GM18909 (cell line): ENCODE measurements at regions not wholly inside any gene's neighbourhood (a gene's known extent, or its start where the extent isn't known, plus 50 kb on each side); places are given as distances from the start of the nearest gene placed in this dataset.

Experiments
- ATAC-seq: cut with Tn5 transposase; IDR thresholded peaks from one replicate; pipeline ENCODE4 v1.9.1; 2021; ENCODE audit warnings: mild to moderate bottlenecking; ENCODE audit not compliant: unreplicated experiment, poor library complexity

DNA sequence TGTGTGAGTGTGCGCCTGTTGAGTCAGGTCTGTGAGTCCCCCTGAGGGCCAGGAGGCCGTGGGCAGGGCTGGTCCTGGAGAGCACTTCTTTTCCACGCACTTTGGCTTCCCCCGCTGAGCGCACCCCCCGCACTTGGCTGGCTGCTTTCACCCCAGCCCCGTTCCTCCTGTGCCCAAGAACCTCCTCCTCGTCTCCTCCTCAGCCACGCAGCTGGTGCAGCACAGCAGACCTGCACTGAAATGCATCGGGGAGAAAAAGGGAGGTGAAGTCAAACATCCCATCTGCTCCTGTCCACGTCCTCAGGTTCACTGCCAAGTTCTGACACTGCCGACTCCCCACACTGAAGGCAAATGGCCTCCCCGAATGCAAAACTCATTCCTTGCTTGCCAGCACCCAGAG lies 362.7 kb upstream of the SFSWAP start:
- no peak for ATAC-seq

DNA sequence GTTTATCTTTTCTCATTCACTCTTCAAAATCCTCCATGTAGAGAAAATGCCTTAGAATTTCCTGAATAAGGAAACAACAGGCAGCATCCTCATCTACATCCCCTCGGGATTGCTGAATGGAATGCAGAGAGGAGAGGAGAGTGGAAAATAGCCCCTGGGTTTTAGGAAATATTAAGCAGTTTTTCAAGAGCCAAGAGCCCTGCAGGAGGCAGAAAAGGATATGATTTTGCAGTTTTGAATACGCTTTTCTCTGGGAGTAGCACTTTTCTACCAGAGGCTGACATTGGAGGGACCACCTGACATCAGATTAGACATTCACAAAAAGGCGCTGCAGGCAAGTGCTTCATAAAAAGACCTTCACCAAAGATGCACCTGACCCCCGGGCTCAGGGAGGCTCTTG lies 362.2 kb upstream of the SFSWAP start:
- no peak for ATAC-seq

GRCh38 chr12:131349397-131350127 lies 361.3 kb upstream of the SFSWAP start:
- no peak for ATAC-seq

GRCh38 chr12:131350943-131351318 lies 360.0 kb upstream of the SFSWAP start:
- ATAC-seq: no peak

DNA sequence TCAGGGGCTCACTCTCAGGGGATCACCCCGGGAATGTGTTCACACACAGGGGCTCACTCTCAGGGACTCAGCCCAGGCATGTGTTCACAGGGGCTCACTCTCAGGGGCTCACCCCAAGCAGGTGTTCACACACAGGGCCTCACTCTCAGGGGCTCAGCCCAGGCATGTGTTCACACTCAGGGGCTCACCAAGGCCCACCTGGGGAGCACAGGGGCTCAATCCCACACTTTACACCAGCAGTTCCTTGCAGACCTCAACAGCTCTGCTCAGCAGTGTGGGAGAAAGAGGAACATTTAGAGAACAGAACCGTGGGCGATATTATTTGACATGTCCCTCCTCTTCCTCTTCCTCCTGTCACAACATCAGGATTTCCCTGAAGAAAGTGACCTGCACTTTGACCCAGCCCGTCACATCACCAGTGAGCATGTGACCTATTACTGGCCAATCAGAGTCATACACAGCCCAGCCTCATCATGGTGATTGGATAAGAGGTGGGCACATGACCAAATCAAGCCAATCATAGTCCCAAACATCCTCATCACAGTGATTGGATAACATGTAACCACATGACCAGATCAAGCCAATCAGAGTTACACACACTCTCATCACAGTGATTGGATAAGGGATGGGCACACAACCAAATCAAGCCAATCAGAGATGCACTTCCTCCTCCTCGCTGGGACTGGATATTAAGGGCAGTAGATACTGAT lies 359.4 kb upstream of the SFSWAP start:
- no peak for ATAC-seq

- no peak for ATAC-seq
These were observed 358.5 kb upstream of the SFSWAP start for GRCh38 chr12:131352296-131352900.

GRCh38 chr12:131353376-131353775 lies 357.5 kb upstream of the SFSWAP start:
- ATAC-seq: no peak

DNA sequence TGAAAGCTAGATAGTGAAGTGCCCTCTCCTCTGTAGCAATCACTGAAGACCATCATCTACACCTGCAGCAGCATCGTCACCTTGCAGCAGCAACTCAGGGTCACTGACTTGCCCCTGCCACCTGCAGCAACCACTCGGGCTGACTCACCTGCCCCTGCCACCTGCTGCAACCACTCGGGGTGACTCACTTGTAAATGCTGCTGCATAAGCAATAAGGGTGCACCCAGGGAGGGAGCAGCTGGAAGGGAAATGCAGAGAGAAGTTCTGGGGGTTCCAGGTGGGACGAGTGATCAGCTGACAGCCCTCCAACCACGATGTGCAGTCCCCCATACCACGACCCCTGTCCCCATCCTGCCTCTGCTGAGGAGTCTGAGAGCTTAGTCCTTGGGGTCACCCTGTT lies 357.1 kb upstream of the SFSWAP start:
- ATAC-seq: no peak

GRCh38 chr12:131355361-131356245 lies 355.3 kb upstream of the SFSWAP start:
- no peak for ATAC-seq

DNA sequence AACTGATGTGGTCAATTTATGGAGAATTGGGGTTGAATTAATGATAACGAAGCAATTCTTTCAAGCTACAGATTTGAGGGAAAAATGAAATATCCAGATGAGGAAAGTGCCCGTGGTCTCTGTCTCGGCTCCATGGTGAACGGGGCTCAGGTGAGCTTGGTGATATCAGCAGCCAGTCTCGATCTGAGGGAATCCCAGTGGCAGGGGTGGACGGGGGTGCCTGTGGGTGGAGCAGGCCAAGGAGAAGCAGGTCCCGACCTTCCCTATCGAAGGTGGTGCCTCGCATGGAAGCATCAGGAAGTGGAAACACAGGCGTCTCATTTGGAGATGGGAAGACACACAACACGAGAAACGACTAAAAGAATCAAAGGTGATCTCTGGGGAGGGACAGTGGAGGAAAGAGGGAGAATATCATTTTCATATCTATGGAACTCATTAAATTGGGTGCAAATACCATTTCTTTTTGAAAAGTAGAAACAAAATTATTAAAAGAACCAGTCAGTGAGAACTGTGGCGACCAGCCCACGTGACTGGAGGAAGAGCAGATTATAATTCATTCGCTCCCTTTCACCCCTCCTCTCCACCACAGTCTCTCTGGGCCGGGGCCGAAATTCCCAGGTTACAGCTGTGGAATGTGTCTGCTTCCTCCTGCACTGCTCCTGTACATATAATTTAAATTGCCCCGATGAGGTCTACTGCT lies 354.3 kb upstream of the SFSWAP start:
- ATAC-seq: no peak

DNA sequence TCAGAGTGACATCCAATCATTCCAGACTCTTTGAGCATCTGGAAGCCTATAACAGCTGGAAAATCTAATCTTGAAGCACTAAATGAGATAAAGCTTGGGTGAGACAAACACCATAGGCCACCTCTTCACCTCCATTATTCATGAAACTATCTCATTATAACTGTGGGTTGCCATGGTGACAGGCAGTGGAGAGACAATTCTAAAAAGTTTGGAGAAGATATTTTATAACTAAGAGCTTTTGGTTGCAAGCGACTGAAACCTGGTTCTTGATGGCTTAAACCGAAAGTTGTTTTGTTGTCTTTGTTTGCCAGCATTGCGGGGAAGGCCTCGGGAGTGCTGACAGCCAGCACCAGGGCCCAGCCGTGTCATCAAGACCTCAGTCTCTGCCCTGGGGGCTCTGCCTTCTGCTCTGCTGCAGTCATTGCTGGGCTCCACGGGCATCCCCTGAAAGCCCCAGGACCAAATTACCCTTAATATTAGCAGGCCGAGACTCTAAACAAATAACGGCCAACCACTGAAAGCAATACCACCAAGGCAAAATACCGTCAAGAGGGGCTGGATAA lies 353.6 kb upstream of the SFSWAP start:
- ATAC-seq: no peak

DNA sequence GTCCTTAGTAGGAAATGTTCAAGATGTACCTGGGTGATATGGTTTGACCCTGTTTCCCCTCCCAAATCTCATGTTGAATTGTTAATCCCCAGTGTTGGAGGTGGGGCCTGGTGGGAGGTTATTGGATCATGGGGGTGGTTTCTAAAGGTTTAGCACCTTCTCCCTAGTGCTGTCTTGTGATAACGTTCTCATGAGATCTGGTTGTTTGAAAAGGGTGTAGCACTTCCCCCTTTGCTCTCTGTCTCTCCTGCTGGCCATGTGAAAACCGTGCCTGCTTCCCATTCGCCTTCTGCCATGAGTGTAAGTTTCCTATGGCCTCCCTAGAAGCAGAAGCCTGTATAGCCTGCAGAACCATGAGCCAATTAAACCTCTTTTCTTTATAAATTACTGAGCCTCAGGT lies 353.0 kb upstream of the SFSWAP start:
- ATAC-seq: no peak

DNA sequence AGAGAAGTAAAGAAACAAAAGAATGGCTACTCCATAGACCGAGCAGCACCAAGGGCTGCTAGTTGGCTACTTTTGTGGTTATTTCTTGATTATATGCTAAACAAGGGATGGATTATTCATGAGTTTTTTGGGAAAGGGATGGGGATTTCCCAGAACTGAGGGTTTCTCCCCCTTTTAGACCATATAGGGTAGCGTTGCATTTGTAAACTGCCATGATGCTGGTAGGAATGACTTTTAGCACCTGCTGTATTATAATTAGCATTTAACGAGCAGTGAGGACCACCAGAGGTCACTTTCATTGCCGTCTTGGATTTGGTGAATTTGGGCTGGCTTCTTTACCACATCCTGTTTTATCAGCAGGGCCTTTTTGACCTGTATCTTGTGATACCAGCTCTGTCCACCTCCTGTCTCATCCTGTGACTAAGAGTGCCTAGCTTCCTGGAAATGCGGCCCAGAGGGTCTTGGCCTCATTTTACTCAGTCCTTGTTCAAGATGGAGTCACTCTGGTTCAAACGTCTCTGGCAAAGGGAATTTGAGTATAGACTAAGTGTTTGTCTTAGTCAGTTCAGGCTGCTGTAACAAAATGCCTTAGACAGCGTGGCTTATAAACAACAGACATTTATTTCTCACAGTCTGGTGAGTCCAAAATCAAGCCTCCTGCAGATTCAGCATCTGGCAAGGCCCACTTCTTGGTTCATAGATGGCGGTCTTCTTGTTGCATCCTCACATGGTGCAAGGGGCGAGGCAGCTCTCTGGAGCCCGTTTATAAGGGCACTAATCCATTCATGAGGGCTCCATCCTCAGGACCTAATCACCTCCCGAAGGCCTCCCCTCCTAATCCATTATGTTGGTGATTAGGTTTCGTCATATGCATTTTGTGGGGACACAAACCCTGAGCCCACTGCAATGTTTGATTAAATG lies 348.3 kb upstream of the SFSWAP start:
- ATAC-seq: no peak

- no peak for ATAC-seq
These were observed 347.5 kb upstream of the SFSWAP start for GRCh38 chr12:131363393-131363792.

DNA sequence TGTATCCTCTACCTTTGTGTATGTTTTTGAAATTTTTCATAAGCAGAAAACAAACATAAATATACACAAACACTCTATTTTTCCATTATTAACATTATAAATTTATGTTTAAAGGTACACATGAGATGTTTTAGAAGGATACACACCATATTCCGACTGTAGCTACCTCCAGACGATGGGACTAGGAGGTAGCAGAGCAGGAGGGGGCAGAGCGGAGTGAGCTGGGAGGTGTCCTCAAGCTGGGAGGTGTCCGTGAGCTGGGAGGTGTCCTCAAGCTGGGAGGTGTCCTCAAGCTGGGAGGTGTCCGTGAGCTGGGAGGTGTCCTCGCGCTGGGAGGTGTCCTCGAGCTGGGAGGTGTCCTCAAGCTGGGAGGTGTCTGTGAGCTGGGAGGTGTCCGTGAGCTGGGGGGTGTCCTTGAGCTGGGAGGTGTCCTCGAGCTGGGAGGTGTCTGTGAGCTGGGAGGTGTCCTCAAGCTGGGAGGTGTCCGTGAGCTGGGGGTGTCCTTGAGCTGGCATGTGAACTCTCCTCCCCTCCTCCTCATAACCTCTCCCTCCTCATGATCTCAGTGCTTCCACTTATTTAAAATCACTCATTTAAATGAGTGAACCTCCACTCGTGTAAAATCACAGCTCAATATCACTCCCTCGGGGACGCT lies 346.9 kb upstream of the SFSWAP start:
- no peak for ATAC-seq

- ATAC-seq: no peak
These were observed 345.7 kb upstream of the SFSWAP start for GRCh38 chr12:131364903-131365820.

DNA sequence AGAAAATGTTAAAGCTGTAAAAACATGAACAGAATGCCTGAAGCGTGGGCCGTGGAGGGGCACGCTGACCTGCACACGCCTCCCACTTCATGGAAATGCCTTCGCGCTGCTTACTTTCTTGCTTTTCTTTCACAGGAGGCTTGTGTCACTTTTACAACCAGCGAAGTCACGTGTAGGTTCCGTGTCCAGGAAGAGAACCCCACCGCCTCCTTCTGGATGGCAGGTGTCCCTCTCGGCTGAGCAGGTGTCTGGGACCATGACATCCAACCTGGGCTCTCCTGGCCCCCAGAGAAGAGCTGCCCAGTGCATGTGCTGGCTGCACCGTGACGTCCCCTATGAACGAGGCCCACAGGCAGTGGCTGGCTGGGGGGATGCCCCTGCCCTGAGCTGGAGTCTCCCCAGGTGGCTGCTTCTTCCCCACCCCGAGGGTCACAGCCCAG lies 345.0 kb upstream of the SFSWAP start:
- no peak for ATAC-seq
